ENCODE measurements at regions not wholly inside any gene's neighbourhood (a gene's known extent, or its start where the extent isn't known, plus 50 kb on each side); places are given as distances from the start of the nearest gene placed in this dataset.

DNA sequence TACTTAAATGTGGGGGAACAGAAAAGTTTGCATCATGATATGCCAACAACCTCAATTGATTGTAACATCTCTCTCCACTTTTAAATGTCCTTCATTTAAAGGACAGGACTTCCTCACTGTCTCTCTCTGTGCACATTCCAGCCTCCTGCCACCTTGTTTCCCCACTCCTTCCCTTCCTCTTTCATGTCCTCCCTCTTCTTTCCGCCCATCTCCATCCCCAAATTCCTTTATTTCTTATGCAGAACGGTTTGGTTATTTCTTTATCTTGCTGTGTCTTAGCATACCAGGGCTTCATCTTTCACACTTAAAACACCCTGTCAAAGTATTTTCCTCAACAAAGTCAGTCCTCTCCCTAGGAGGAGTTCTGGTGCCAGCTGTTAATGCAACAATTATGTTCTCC, 293.8 kb downstream of the NXPE2 start:
- no peak overlapping the region for H3K27ac ChIP-seq
- no peak for DNase-seq (ENCODE audit: low spot score)
- no peak for TF ChIP-seq CTCF (conservative IDR thresholded peaks at IDR 0.05; ENCODE audit: low read depth)
- ChIA-PET POLR2A (ENCODE audit: low non-redundant PET) (no interaction called here), CTCF (no interaction called here)

- no peak for TF ChIP-seq CTCF (conservative IDR thresholded peaks at IDR 0.05; ENCODE audit: low read depth)
- no peak overlapping the region for H3K27ac ChIP-seq
- POLR2A ChIA-PET (ENCODE audit: low non-redundant PET): no interaction called here
- CTCF ChIA-PET: interaction anchor here (0.7 kb wide), 1 partner anchor 347 kb away, joined by 3 read pairs; no protein-coding TSS in a partner anchor
- DNase-seq (ENCODE audit: low spot score): no peak
Observed at GRCh38 chr11:114977651-114978050, 299.3 kb downstream of the NXPE2 start.

DNA sequence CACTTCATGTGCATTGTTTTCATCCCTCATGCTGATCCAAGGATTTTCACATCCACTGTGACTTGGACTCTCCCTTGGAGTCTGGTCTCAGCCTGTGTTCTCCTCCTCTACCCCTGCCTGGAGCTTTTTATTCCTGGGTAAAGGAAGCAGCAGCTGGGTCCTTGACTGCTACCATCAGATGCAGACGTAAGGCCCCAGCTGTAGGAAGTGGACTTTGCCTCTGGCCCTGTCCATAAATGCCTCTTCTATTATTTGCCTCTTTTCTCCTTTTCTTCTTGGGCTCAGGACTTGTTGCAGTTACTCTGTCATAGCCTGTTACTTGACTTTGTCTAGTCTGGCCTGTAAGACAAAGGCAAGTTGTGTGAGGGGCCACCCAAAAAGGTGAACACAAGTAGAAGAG, 303.8 kb downstream of the NXPE2 start:
- ChIA-PET POLR2A (ENCODE audit: low non-redundant PET) (no interaction called here), CTCF (interaction anchor here (0.7 kb wide), 1 partner anchor 33 kb away, joined by 9 read pairs; no protein-coding TSS in a partner anchor)
- DNase-seq (ENCODE audit: low spot score): no peak
- no peak for TF ChIP-seq CTCF (conservative IDR thresholded peaks at IDR 0.05; ENCODE audit: low read depth)
- no peak overlapping the region for H3K27ac ChIP-seq

GRCh38 chr11:114984611-114985163, 306.4 kb downstream of the NXPE2 start:
- ChIA-PET POLR2A (ENCODE audit: low non-redundant PET) (no interaction called here), CTCF (no interaction called here)
- DNase-seq (ENCODE audit: low spot score): no peak
- no peak overlapping the region for H3K27ac ChIP-seq
- TF ChIP-seq CTCF (conservative IDR thresholded peaks at IDR 0.05; ENCODE audit: low read depth): no peak

DNA sequence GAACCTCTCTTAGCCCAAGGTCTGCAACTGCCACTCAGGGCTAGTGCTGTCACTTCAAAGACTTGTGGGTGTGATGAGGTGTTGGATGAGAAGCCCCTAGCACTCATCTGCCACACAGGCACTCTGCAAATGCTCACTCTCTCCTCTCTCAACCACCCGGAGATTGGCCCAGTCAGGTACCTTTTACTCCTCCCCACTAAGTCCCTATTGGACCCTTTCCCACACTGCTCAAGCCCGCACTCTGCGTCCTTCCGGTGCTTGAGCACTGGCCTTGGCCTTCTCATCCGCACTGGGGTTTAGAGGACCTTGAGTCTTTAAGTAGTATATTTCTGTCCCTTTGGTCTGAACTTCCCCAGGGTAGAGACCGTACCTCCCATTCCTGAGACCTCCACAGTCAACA, 308.0 kb downstream of the NXPE2 start:
- TF ChIP-seq CTCF (conservative IDR thresholded peaks at IDR 0.05; ENCODE audit: low read depth): no peak
- ChIA-PET POLR2A (ENCODE audit: low non-redundant PET) (no interaction called here), CTCF (no interaction called here)
- H3K27ac ChIP-seq: no peak overlapping the region
- DNase-seq (ENCODE audit: low spot score): no peak

GRCh38 chr11:114987186-114987760, 308.9 kb downstream of the NXPE2 start:
- no peak overlapping the region for H3K27ac ChIP-seq
- POLR2A ChIA-PET (ENCODE audit: low non-redundant PET): no interaction called here
- DNase-seq (ENCODE audit: low spot score): no peak
- TF ChIP-seq CTCF (conservative IDR thresholded peaks at IDR 0.05; ENCODE audit: low read depth): no peak
- CTCF ChIA-PET: no interaction called here
